ENCODE measurements at regions not wholly inside any gene's neighbourhood (a gene's known extent, or its start where the extent isn't known, plus 50 kb on each side); places are given as distances from the start of the nearest gene placed in this dataset.

GRCh38 chr1:67588178-67588855 is 96.7 kb upstream of the GADD45A start:
- Histone ChIP-seq H3K4me1 (ENCODE audit: control insufficient read depth, extremely low read depth, insufficient read depth, low read length) (no peaks in the 10 kb centered on the region), H2AFZ (ENCODE audit: control insufficient read depth, low read length) (no peak overlapping the region), H3K9me3 (ENCODE audit: control insufficient read depth, low read depth, low read length) (no peaks in the 10 kb centered on the region), H3K4me2 (ENCODE audit: control insufficient read depth, extremely low read depth, insufficient read depth, low read depth, low read length) (no peak overlapping the region), H3K9ac (ENCODE audit: control insufficient read depth, extremely low read depth, insufficient read depth, low read length) (no peak overlapping the region), H3K4me3 (ENCODE audit: control insufficient read depth in 2 of 3, extremely low read depth in 1 of 3, insufficient read depth in 2 of 3, low read depth in 1 of 3, low read length in 3 of 3) (no peak overlapping the region), H3K36me3 (ENCODE audit: control insufficient read depth in 2 of 2, extremely low read depth in 1 of 2, insufficient read depth in 2 of 2, low read length in 2 of 2) (no peaks in the 10 kb centered on the region), H3K27ac (ENCODE audit: control insufficient read depth, insufficient read depth, low read length) (no peak overlapping the region), H3K27me3 (ENCODE audit: control insufficient read depth, extremely low read depth, insufficient read depth, low read length) (no peaks in the 10 kb centered on the region), H4K20me1 (ENCODE audit: control insufficient read depth, extremely low read depth, insufficient read depth, low read length) (no peaks in the 10 kb centered on the region), H3K79me2 (ENCODE audit: control insufficient read depth, insufficient read depth, low read length) (no peaks in the 10 kb centered on the region), H3K9me1 (ENCODE audit: control insufficient read depth, extremely low read depth, insufficient read depth, low read length) (no peaks in the 10 kb centered on the region)
- FAIRE-seq: no peak
- dilution Hi-C loops (cut with MboI; ENCODE audit: extremely low pct_ligation_motif_present, low sequenced_read_pairs): no loop called here
- TF ChIP-seq CTCF (optimal IDR thresholded peaks at IDR 0.05 in 1 of 3, IDR thresholded peaks at IDR 0.05 in 1 of 3, conservative IDR thresholded peaks at IDR 0.05 in 1 of 3; ENCODE audit: extremely low read depth in 1 of 3, insufficient read depth in 2 of 3, low read length in 3 of 3) (no peak), EZH2 (IDR thresholded peaks at IDR 0.05; ENCODE audit: low read length) (no peak)
- DNase-seq (ENCODE audit: low read depth, low spot score): no peak

GRCh38 chr1:67589519-67590233 is 95.3 kb upstream of the GADD45A start:
- H3K4me2 ChIP-seq (ENCODE audit: control insufficient read depth, extremely low read depth, insufficient read depth, low read depth, low read length): no peak overlapping the region
- no peaks in the 10 kb centered on the region for H3K36me3 ChIP-seq (ENCODE audit: control insufficient read depth in 2 of 2, extremely low read depth in 1 of 2, insufficient read depth in 2 of 2, low read length in 2 of 2)
- H3K9me3 ChIP-seq (ENCODE audit: control insufficient read depth, low read depth, low read length): no peaks in the 10 kb centered on the region
- no peaks in the 10 kb centered on the region for H3K27me3 ChIP-seq (ENCODE audit: control insufficient read depth, extremely low read depth, insufficient read depth, low read length)
- no peak overlapping the region for H3K9ac ChIP-seq (ENCODE audit: control insufficient read depth, extremely low read depth, insufficient read depth, low read length)
- H3K4me3 ChIP-seq (ENCODE audit: control insufficient read depth in 2 of 3, extremely low read depth in 1 of 3, insufficient read depth in 2 of 3, low read depth in 1 of 3, low read length in 3 of 3): no peak overlapping the region
- no peak overlapping the region for H2AFZ ChIP-seq (ENCODE audit: control insufficient read depth, low read length)
- no peak for DNase-seq (ENCODE audit: low read depth, low spot score)
- H4K20me1 ChIP-seq (ENCODE audit: control insufficient read depth, extremely low read depth, insufficient read depth, low read length): no peaks in the 10 kb centered on the region
- no peaks in the 10 kb centered on the region for H3K4me1 ChIP-seq (ENCODE audit: control insufficient read depth, extremely low read depth, insufficient read depth, low read length)
- H3K9me1 ChIP-seq (ENCODE audit: control insufficient read depth, extremely low read depth, insufficient read depth, low read length): no peaks in the 10 kb centered on the region
- H3K27ac ChIP-seq (ENCODE audit: control insufficient read depth, insufficient read depth, low read length): no peak overlapping the region
- H3K79me2 ChIP-seq (ENCODE audit: control insufficient read depth, insufficient read depth, low read length): no peaks in the 10 kb centered on the region
- no peak for TF ChIP-seq CTCF (optimal IDR thresholded peaks at IDR 0.05 in 1 of 3, IDR thresholded peaks at IDR 0.05 in 1 of 3, conservative IDR thresholded peaks at IDR 0.05 in 1 of 3; ENCODE audit: extremely low read depth in 1 of 3, insufficient read depth in 2 of 3, low read length in 3 of 3)
- dilution Hi-C loops (cut with MboI; ENCODE audit: extremely low pct_ligation_motif_present, low sequenced_read_pairs): no loop called here
- FAIRE-seq: no peak

Data from keratinocyte (primary cell).